ENCODE measurements at regions not wholly inside any gene's neighbourhood (a gene's known extent, or its start where the extent isn't known, plus 50 kb on each side); places are given as distances from the start of the nearest gene placed in this dataset.

DNA sequence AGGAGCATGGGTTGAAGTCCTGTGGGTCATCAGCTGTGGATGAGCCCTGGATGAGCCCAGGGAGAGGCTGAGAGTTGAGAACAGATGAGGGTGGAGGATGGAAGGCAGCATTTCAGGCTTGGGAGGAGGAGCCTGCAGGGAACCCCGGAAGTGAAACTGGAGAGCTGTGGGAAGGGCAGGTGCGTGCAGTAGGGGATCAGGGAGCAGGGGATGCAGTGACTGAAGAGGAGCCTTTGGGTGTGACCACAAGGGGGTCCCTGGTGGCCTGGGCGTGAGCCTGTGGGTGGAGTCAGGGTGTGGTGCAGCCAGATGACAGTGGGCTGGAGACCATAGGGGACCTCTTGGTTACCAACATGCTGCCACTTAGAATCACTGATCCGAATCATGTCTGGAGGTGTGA is 115.5 kb downstream of the PAPOLA start:
- no peak overlapping the region for H3K4me3 ChIP-seq (ENCODE audit: low read depth, low read length)
- no peak for DNase-seq (ENCODE audit: low read depth)
- TF ChIP-seq, protein P1, sequence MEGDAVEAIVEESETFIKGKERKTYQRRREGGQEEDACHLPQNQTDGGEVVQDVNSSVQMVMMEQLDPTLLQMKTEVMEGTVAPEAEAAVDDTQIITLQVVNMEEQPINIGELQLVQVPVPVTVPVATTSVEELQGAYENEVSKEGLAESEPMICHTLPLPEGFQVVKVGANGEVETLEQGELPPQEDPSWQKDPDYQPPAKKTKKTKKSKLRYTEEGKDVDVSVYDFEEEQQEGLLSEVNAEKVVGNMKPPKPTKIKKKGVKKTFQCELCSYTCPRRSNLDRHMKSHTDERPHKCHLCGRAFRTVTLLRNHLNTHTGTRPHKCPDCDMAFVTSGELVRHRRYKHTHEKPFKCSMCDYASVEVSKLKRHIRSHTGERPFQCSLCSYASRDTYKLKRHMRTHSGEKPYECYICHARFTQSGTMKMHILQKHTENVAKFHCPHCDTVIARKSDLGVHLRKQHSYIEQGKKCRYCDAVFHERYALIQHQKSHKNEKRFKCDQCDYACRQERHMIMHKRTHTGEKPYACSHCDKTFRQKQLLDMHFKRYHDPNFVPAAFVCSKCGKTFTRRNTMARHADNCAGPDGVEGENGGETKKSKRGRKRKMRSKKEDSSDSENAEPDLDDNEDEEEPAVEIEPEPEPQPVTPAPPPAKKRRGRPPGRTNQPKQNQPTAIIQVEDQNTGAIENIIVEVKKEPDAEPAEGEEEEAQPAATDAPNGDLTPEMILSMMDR (IDR thresholded peaks at IDR 0.05; ENCODE audit: control insufficient read depth, extremely low read depth, insufficient read depth) = no peak

DNA sequence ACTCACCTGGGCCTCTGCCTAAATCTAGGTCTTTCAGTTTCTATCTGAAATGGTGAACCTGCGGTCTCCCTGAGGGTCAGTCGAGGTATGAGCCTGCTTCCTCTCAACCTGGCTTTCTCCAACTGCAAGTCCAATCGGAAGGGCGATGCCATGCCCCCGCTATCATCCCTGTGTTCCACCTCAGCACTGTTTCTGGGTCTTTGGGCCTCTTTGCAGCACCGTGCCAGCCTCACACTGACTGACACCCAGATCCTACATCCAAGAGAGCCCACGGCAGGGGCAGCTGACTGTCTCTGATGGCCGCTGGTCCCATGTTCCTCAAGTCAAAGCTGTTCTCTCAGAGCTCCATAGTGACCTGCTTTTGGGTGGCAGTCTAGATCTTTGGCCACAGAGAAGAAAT is 120.7 kb downstream of the PAPOLA start:
- H3K4me3 ChIP-seq (ENCODE audit: low read depth, low read length) = no peak overlapping the region
- TF ChIP-seq, protein P1 (IDR thresholded peaks at IDR 0.05; ENCODE audit: control insufficient read depth, extremely low read depth, insufficient read depth) = no peak
- DNase-seq (ENCODE audit: low read depth) = no peak

DNA sequence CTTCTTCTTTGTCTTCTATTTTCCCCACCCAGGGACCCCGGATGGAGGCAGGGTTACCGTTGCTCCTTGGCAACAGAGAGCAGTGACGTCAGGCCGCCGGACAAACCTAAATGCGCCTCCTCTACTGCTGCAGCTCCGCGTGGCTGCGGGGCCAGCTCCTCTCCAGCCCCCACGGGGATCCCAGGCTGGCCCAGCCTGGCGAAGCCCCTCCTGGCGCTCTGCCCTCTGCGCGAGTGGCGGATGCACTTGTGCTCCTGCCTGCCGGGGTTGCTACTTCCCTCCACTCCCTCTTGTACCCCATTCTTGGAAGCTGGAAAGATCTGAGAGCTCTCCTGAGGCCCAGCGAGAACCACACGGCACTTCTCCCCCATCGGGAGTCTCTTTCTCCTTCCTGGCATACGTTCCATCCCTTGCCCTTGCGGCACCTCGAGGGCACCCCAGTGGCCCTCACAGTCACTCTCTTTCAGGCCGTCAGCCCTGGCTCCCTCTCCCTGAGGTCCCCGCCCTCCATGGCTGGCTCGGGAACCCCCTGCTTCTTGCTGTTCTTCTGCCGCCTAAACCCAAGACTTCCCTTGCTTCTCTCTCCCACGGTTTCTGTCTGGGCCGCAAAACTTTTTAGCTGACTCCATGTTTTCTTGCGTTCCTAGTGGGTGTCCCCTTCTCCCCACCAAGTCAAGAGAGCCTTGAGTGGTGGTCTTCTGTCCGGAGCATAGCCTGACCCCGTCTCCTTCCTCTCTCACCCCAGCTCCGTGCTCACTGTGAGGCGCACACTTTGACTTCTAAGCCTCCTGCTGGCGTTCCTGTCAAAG is 121.7 kb downstream of the PAPOLA start:
- H3K4me3 ChIP-seq (ENCODE audit: low read depth, low read length) = no peak overlapping the region
- TF ChIP-seq, protein P1 (IDR thresholded peaks at IDR 0.05; ENCODE audit: control insufficient read depth, extremely low read depth, insufficient read depth) = no peak
- DNase-seq (ENCODE audit: low read depth) = no peak

DNA sequence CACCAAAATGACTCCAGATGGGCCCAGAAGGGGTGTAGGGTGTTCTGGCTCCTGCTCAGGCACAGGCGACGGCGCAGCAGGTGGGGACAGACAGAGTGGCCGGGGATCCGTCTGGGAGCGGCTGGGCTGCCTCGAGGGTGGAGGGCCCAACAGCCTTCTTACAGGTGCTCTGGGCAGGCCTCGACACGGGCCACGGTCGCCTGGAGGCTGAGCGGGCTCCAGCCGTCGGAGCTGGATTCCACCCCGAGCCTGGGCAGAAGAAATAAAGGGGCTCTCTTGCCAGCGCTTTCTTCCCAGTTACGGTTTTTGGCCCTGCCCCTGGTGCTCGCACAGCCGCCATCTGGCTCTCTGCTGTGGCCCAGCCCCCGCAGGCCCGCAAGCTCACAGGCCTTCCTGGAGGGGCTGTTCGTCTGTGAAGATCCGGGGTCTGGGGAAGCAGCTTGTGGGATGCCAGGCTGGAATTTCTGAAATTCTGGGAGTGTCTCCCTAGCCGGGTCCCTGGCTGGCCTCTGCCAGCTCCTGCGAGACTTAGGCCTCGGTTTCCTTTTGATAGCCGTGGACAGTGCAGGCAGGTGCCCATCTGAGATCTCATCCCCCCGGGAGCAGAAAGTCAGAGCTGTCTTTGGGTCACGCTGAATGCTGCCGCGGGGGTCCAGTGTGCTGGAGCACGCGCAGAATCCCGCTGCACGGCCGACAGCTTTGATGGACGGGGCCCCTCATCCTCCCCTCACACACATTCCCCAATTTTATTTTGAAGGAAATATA is 122.7 kb downstream of the PAPOLA start:
- DNase-seq (ENCODE audit: low read depth) = no peak
- no peak overlapping the region for H3K4me3 ChIP-seq (ENCODE audit: low read depth, low read length)
- TF ChIP-seq, protein P1 (IDR thresholded peaks at IDR 0.05; ENCODE audit: control insufficient read depth, extremely low read depth, insufficient read depth) = no peak

DNA sequence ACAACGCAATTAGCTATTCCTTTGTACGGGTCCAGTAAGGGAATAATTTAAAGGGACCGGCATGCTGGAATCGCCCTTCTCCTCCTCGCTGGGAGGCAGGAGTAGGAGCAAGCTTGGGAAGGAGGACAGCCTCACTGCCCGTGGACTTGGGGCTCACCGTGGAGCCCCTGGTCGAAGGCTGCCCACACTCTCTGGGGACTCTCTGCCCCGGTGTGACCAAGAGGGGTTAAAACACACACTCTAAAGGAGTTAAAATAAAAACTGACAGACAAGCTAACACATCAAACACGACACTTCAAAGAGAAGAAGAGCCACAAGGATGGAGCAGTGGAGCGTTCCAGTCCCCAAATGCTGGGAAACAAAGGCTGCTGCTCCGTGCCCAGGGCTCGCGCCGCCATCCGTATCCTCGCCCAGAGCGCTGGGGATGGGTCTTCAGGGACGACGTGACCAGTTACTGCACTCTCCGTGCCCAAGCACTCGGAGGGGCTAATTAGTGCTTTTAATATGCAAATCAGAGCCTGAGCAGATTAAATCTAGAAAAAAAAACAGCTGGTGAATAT is 123.3 kb downstream of the PAPOLA start:
- DNase-seq (ENCODE audit: low read depth) = no peak
- TF ChIP-seq, protein P1 (IDR thresholded peaks at IDR 0.05; ENCODE audit: control insufficient read depth, extremely low read depth, insufficient read depth) = no peak
- no peak overlapping the region for H3K4me3 ChIP-seq (ENCODE audit: low read depth, low read length)

DNA sequence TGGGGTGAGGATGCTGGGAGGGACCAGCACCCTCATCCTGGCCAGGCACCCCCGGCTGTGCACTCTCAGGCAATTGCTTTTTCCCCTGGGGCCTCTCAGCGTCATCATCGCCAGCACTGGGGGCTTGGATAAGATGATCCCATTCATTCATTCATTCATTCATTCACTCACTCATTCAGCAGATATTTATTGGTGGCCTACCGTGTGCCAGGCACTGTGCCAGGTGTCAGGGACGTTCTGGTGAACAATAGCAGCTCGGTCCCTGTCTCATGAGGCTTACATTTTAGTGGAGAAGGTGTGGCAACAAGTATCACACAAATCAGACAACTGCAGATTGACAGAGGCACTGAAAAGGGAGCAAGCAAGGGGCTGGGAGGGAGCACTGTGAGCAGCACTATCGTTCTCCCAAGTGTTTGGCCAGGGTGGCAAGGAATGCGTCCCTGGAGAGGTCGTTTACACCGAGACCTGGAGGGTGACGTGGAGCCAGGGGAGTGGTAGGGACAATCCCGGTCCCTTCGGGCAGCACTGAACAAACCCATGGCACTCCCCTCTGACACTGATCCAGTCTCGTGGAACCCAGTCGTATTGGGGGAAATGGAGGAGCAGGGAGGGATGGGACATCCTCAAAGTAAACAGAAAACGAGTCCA is 124.1 kb downstream of the PAPOLA start:
- TF ChIP-seq, protein P1 (IDR thresholded peaks at IDR 0.05; ENCODE audit: control insufficient read depth, extremely low read depth, insufficient read depth) = no peak
- H3K4me3 ChIP-seq (ENCODE audit: low read depth, low read length) = no peak overlapping the region
- DNase-seq (ENCODE audit: low read depth) = no peak

Data from LNCaP clone FGC (cell line).